Right lobe of liver (tissue), 6 donors: ENCODE measurements at regions not wholly inside any gene's neighbourhood (a gene's known extent, or its start where the extent isn't known, plus 50 kb on each side); places are given as distances from the start of the nearest gene placed in this dataset.

Source experiments
- ATAC-seq, 4 donors: fragments of 200-7000 bp; cut with Tn5 transposase; one replicate each; pipeline ENCODE4 v1.9.1; 2020; ENCODE audit warnings: mild to moderate bottlenecking in 4 of 4, moderate library complexity in 4 of 4
- DNase-seq, 3 donors: peaks; one replicate each; pipeline ENCODE4 v3.0.0-alpha.2; 2020
- H3K27ac ChIP-seq, 3 donors: fragments of 200-600 bp; one replicate each; pipeline ENCODE4 v1.8.0; 2022
- H3K27me3 ChIP-seq, 2 donors: fragments of 200-600 bp; one replicate each; pipeline ENCODE4 v1.8.0; 2022
- H3K36me3 ChIP-seq, 4 donors: fragments of 200-600 bp; sonication (generic) in 1 of 4; one replicate each; pipeline versions ENCODE4 v1.5.1 to v1.8.0; 2017 to 2022; ENCODE audit warnings: control low read depth in 1 of 4
- H3K4me1 ChIP-seq, 4 donors: fragments of 200-600 bp; sonication (generic) in 1 of 4; one replicate each; pipeline versions ENCODE4 v1.5.1 to v1.8.0; 2017 to 2022; ENCODE audit warnings: control low read depth in 1 of 4
- H3K4me3 ChIP-seq, 3 donors: fragments of 200-600 bp; one replicate each; pipeline ENCODE4 v1.8.0; 2022
- H3K9me3 ChIP-seq, 4 donors: fragments of 200-600 bp; sonication (generic) in 1 of 4; one replicate each; pipeline versions ENCODE4 v1.5.1 to v1.8.0; 2017 to 2022; ENCODE audit warnings: control low read depth in 1 of 4
- POLR2A ChIP-seq: fragments of 450-650 bp; IDR thresholded peaks from one replicate; pipeline ENCODE4 v1.6.1; 2017; ENCODE audit warnings: antibody characterized with exemption, mild to moderate bottlenecking
- WGBS: methylation state at CpG from one replicate; pipeline ENCODE4 v1.1.6; 2018; ENCODE audit warnings: low coverage, low lambda C conversion rate; ENCODE audit not compliant: insufficient coverage; ENCODE audit errors: missing lambda C conversion rate; 5-methylcytosine and 5-hydroxymethylcytosine counted together
- intact Hi-C, 2 donors: fragments of 100-400 bp; cut with DNase I; formaldehyde crosslinking; loops; one replicate each; pipeline versions ENCODE4 v1.11.2 to v1.14.1; 2022
- TF ChIP-seq, protein P1 (sequence below), 4 donors: fragments of 200-600 bp in 3 of 4; fragments of 450-650 bp in 1 of 4; IDR thresholded peaks; one replicate each; pipeline versions ENCODE4 v1.5.1 to v1.8.0; 2016 to 2022; ENCODE audit warnings: antibody characterized with exemption in 4 of 4, mild to moderate bottlenecking in 2 of 4
- donor health status: DM: no; HTN: yes; CAD: no.
- donor health status: DM: no; HTN: no; CAD: no.
- donor health status: DM: no; HTN: no; CAD: no.
- donor health status: DM: no; HTN: yes; CAD: no.
- donor health status: DM: no; HTN: yes; CAD: no.

DNA sequence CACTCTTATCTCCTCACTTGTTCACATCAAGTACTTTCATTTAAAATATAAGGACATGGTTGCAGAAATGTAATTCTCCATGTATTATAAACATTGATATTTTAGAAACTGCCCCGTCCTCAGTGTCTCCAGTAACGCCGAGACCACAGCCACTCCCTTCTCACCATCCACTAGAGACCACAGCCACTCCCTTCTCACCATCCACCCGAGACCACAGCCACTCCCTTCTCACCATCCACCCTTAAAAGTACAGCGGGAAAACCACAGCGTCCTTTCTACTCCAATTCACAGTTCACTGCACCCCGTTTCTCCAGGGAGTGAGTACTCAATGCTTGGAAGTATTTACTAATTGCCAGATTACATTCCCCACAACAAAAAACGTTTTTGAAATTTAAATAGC lies 1452.2 kb upstream of the ACVR2A start:
- no peaks in the 10 kb centered on the region for H3K9me3 ChIP-seq
- DNase-seq (no peak), ATAC-seq (no peak)
- TF ChIP-seq POLR2A: no peak
- TF ChIP-seq, protein P1, sequence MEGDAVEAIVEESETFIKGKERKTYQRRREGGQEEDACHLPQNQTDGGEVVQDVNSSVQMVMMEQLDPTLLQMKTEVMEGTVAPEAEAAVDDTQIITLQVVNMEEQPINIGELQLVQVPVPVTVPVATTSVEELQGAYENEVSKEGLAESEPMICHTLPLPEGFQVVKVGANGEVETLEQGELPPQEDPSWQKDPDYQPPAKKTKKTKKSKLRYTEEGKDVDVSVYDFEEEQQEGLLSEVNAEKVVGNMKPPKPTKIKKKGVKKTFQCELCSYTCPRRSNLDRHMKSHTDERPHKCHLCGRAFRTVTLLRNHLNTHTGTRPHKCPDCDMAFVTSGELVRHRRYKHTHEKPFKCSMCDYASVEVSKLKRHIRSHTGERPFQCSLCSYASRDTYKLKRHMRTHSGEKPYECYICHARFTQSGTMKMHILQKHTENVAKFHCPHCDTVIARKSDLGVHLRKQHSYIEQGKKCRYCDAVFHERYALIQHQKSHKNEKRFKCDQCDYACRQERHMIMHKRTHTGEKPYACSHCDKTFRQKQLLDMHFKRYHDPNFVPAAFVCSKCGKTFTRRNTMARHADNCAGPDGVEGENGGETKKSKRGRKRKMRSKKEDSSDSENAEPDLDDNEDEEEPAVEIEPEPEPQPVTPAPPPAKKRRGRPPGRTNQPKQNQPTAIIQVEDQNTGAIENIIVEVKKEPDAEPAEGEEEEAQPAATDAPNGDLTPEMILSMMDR (IDR thresholded peaks at IDR 0.05): no peak
- H3K36me3 ChIP-seq: no peaks in the 10 kb centered on the region
- no peaks in the 10 kb centered on the region for H3K27me3 ChIP-seq
- intact Hi-C loops: no loop called here
- WGBS: 47% methylated on average over 8 of the region's 8 CpGs
- H3K4me3 ChIP-seq: no peak overlapping the region
- H3K27ac ChIP-seq: no peak overlapping the region
- H3K4me1 ChIP-seq: no peaks in the 10 kb centered on the region

DNA sequence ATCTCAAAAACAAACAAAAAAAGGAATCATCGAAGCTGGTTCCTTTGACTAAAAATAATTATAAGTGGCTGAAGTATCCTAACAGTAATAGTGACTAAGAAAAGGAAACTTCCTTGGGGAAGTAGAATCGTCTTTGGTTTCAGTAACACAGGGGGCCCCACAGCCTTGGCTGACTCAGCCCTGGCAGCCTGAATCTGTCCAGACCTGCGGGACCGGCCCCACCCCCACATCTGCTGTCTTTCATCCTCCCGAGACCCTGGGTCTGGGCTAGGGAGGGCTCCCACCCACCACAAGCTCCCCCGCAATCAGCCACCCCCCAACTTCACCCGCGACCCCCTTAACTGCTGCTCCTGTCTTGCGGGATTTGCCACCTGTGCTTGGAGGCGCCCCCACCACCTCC lies 1452.6 kb upstream of the ACVR2A start:
- ATAC-seq (peak in 1 of 4 donors; percentile 16), DNase-seq (no peak)
- no peak overlapping the region for H3K27ac ChIP-seq
- intact Hi-C loops: no loop called here
- H3K9me3 ChIP-seq: no peaks in the 10 kb centered on the region
- no peaks in the 10 kb centered on the region for H3K27me3 ChIP-seq
- 74% methylated on average over 9 of the region's 10 CpGs for WGBS
- H3K4me1 ChIP-seq: no peaks in the 10 kb centered on the region
- no peak overlapping the region for H3K4me3 ChIP-seq
- no peaks in the 10 kb centered on the region for H3K36me3 ChIP-seq
- no peak for TF ChIP-seq POLR2A
- TF ChIP-seq, protein P1 (IDR thresholded peaks at IDR 0.05): no peak

DNA sequence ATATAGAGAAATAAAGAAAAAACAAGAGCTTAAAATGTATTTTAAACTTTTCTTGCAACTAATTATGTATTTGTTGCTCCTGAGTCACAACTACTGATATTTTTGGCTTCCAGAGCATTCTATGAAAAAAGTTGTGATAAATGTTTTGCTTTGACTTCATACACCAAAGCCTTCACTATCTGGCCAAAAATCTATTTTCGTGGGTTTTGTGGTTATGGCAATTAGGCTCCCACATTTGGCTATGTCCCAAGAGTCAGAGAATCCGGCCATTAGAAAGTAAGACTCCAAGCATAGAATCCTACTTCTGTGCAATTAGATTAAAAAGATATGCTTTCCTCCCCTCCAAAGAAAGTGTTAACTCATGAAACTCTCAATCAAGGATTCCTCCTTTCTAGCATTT lies 1456.1 kb upstream of the ACVR2A start:
- intact Hi-C loops: no loop called here
- H3K36me3 ChIP-seq: no peaks in the 10 kb centered on the region
- DNase-seq (no peak), ATAC-seq (no peak)
- no peaks in the 10 kb centered on the region for H3K27me3 ChIP-seq
- H3K27ac ChIP-seq: no peak overlapping the region
- 36% methylated on average over 2 of the region's 2 CpGs for WGBS
- TF ChIP-seq, protein P1 (IDR thresholded peaks at IDR 0.05): no peak
- TF ChIP-seq POLR2A: no peak
- no peaks in the 10 kb centered on the region for H3K9me3 ChIP-seq
- no peak overlapping the region for H3K4me3 ChIP-seq
- H3K4me1 ChIP-seq: no peaks in the 10 kb centered on the region

DNA sequence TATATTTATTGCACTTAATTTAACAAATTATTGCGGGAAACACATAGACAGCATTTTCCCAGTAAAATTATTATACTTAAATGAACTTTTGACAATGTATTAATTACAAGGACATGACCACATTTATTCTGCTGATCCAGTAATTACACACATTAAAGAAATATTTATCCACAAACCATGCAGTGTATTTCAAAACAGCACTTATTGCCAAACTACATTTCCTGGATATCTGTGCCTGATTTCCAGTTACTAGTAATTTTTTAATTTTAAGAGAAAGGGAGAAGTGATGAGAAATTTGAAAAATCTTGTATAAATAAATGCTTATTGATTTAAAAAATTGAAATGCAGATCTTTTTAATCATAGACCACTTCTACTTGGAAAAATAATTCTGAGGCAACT lies 1458.7 kb upstream of the ACVR2A start:
- no peak overlapping the region for H3K4me3 ChIP-seq
- TF ChIP-seq, protein P1 (IDR thresholded peaks at IDR 0.05): no peak
- TF ChIP-seq POLR2A: no peak
- no peak overlapping the region for H3K27ac ChIP-seq
- no peak for DNase-seq
- no peaks in the 10 kb centered on the region for H3K9me3 ChIP-seq
- no peak for ATAC-seq
- no peaks in the 10 kb centered on the region for H3K27me3 ChIP-seq
- intact Hi-C loops: no loop called here
- 69% methylated on average over 1 of the region's 1 CpG for WGBS
- H3K4me1 ChIP-seq: no peaks in the 10 kb centered on the region
- no peaks in the 10 kb centered on the region for H3K36me3 ChIP-seq

DNA sequence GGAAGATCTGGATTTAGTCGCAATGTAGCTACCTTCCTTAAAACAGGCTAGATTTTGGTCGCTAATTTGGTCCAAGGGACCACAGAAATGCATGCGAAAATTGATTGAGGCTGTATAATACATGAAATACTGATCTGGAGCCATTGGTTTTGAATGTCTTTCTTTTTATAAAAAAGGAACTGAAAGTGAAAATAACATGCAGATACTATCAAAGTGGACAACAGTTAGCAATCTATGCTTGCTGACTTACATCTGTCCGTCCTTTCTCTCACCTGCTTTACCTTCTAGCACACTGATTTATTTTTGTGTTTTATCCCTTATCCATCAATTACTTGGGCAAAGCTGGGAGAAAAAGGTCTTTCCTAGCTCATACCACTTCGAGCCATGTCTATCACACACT lies 1459.8 kb upstream of the ACVR2A start:
- ATAC-seq (no peak), DNase-seq (no peak)
- no peak overlapping the region for H3K4me3 ChIP-seq
- H3K9me3 ChIP-seq: no peaks in the 10 kb centered on the region
- intact Hi-C loops: no loop called here
- H3K27ac ChIP-seq: no peak overlapping the region
- no peaks in the 10 kb centered on the region for H3K4me1 ChIP-seq
- H3K36me3 ChIP-seq: no peaks in the 10 kb centered on the region
- WGBS: 48% methylated on average over 5 of the region's 5 CpGs
- H3K27me3 ChIP-seq: no peaks in the 10 kb centered on the region
- no peak for TF ChIP-seq POLR2A
- TF ChIP-seq, protein P1 (IDR thresholded peaks at IDR 0.05): no peak
